GM12875 (cell line): ENCODE measurements at regions not wholly inside any gene's neighbourhood (a gene's known extent, or its start where the extent isn't known, plus 50 kb on each side); places are given as distances from the start of the nearest gene placed in this dataset.

ENCODE experiments used
- H3K4me3 ChIP-seq: one replicate; pipeline ENCODE4 v1.5.1; 2011; ENCODE audit warnings: low read depth, low read length, control low read depth
- TF ChIP-seq, protein P1 (sequence below): IDR thresholded peaks from 2 replicates; pipeline ENCODE4 v1.5.1; 2011; ENCODE audit warnings: low read depth, mild to moderate bottlenecking, control low read depth, inconsistent platforms, low read length, moderate library complexity, borderline replicate concordance; ENCODE audit not compliant: insufficient read depth

DNA sequence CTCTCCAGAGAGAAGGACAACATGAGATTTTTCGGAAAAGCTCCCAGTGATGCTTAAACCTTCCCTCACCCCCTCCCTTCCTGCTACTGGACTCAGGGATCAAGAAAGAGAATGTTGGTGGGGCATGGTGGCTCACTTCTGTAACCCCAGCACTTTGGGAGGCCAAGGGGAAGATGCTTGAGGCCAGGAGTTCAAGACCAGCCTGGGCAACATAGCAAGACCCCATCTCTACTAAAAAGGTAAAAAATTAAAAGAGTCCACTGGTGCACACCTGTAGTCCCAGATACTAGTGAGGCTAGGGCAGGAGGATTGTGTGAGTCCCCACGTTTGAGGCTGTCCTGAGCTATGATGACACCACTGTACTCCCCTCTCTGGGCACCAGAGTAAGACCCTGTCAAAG, 162.9 kb upstream of the RAB4A start:
- TF ChIP-seq, protein P1, sequence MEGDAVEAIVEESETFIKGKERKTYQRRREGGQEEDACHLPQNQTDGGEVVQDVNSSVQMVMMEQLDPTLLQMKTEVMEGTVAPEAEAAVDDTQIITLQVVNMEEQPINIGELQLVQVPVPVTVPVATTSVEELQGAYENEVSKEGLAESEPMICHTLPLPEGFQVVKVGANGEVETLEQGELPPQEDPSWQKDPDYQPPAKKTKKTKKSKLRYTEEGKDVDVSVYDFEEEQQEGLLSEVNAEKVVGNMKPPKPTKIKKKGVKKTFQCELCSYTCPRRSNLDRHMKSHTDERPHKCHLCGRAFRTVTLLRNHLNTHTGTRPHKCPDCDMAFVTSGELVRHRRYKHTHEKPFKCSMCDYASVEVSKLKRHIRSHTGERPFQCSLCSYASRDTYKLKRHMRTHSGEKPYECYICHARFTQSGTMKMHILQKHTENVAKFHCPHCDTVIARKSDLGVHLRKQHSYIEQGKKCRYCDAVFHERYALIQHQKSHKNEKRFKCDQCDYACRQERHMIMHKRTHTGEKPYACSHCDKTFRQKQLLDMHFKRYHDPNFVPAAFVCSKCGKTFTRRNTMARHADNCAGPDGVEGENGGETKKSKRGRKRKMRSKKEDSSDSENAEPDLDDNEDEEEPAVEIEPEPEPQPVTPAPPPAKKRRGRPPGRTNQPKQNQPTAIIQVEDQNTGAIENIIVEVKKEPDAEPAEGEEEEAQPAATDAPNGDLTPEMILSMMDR = no peak
- no peak overlapping the region for H3K4me3 ChIP-seq

DNA sequence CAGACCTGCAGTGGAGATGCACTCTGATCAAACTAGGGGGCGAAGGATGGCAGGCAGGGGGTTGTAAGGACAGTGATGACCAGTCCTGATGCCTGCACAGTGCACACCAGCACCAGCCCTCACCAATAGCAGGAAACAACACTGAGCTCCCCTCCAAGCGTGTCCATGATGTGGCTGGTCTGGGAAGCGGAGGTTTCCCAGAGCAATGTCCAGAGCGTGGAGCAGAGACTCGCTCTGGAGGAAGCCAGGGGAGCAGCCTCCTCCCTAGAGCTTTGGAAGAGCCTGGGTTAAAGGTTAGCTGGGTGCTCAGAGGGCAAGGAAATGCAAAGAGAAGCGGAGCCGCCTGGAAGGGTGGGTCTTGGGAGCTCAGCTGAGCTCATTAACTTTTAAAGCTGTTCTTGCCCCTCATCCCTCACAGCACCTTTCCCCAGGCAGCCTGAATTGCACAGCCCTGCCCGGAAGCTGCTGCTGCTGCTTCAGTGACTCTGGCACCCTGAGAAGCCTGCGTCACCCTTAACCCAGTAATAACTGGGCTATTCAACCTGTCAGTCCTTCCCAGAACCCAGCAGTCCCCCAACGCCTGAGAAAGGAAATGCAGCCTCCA, 162.2 kb upstream of the RAB4A start:
- TF ChIP-seq, protein P1 = no peak
- H3K4me3 ChIP-seq = no peak overlapping the region

DNA sequence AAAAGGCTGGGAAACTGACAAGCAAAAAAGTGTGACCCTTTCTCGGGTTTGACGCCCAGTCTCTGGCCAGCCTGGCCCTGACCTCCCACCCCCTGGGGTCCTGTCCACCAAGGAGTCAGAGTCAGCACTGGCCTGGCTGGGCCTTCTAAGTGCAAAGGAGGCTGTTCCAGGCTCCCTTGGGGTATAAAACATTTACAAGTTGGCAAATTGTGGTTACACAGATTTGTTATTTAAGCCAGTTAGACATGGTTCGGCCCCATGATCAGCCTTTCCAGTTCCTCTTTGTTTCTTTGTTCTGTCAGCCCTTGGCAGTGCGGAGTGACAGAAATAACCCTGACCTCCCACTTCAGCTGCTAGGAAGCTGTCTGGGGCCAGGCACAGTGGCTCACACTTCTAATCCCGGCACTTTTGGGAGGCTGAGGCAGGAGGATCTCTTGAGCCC, 161.6 kb upstream of the RAB4A start:
- TF ChIP-seq, protein P1 = no peak
- H3K4me3 ChIP-seq = no peak overlapping the region

DNA sequence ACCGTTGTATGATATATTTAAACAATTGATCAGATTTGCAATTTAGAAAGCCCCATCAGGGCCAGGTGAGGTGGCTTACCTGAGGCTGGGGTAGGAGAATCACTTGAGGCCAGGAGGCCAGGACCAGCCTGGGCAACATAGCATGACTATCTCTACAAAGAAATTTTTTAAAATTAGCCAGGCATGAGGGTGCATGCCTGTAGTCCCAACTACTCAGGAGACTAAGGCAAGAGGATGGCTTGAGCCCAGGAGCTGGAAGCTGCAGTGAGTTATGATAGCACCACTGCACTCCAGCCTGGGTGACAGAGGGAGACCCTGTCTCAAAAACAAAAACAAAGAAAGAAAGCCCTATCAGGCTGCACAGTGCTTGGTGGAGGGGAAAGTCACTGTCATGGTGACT, 159.9 kb upstream of the RAB4A start:
- TF ChIP-seq, protein P1 = no peak
- no peak overlapping the region for H3K4me3 ChIP-seq

DNA sequence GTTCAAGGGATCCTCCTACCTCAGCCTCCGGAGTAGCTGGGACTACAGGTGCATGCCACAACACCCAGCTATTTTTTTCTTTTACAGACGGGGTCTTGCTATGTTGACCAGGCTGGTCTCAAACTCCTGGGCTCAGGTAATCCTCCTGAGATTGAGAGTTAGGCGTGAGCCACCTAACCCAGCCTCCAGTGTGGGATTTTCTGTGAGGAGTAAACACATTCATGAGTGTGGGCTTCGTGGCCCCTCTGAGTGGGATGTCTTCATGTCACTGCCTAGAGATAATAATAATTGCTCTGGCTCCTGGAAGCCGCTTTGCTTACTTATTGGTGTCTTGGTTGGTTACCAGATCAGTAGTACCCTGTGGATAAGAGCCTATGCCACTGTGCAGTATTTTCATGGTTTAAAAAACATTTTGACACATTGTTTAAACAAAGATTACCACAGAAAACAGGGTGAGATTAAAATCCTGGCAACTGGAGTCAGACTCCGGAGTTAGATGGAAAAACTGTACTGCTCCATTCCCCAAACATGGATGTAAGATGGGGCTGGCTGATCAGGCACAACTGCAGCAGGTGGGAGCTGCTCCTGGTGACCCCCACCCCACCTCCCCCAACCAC, 159.1 kb upstream of the RAB4A start:
- TF ChIP-seq, protein P1 = no peak
- no peak overlapping the region for H3K4me3 ChIP-seq

DNA sequence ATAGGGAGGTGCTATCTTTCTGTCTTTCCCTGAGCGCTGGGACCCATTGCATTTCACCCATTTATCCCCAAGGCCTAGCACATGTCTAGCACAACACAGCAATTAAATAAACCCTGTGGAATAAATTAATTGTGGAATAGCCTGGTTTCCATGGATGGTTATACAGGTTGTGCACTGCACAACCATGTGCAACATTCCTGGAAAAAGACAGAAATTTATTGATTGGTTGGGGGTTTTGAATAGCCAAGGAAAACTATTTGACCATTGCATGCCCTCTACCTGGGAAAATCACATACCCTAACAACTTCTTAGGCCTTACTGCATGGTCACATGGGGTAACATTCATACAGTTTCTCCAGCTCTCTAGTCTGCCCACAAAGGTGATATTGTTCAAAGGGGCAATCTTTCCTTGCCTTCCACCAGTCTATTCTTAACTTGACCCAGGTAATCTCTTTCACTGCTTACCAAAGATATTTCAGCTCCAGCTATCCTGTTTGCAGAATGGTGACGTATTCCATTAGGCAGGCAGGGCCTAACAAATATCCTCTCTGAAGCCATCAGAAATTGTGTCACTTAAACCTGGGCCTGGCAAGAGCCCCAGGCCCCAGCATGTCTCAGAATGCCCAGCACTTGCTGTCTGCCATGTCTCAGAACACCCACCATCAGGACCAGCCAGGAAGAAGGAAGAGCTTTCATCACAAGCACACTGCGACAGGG, 157.9 kb upstream of the RAB4A start:
- no peak overlapping the region for H3K4me3 ChIP-seq
- TF ChIP-seq, protein P1 = no peak
